HEK293 (cell line): ENCODE measurements at regions not wholly inside any gene's neighbourhood (a gene's known extent, or its start where the extent isn't known, plus 50 kb on each side); places are given as distances from the start of the nearest gene placed in this dataset.

ENCODE experiments used
- CTCF ChIA-PET: fragments of 350-600 bp; formaldehyde crosslinking; extraction: SDS; loops from one replicate; lab custom pipeline; 2021; ENCODE audit warnings: antibody characterized with exemption; lab: Yijun Ruan, JAX
- POLR2A ChIA-PET: fragments of 300-600 bp; formaldehyde crosslinking; extraction: SDS; loops from one replicate; lab custom pipeline; 2020; ENCODE audit warnings: antibody characterized with exemption, inconsistent platforms; lab: Yijun Ruan, JAX
- H3K27ac ChIP-seq: fragments of 200-500 bp; sonication (Bioruptor generic); 2 replicates; pipeline ENCODE4 v1.5.1; 2014; ENCODE audit warnings: low read depth, low read length, control low read depth, inconsistent platforms; ENCODE audit errors: extremely low read depth
- H3K36me3 ChIP-seq, 2 experiments: fragments of 200-500 bp in 1 of 2; sonication (Bioruptor generic) in 1 of 2; 1 replicate in 1 of 2; 2 replicates in 1 of 2; pipeline ENCODE4 v1.5.1; 2014 to 2017; ENCODE audit warnings: inconsistent platforms in 2 of 2, low read length in 2 of 2; ENCODE audit not compliant: control insufficient read depth in 2 of 2, insufficient read depth in 1 of 2
- H3K4me1 ChIP-seq: fragments of 200-500 bp; sonication (Bioruptor generic); 2 replicates; pipeline ENCODE4 v1.5.1; 2014; ENCODE audit warnings: mild to moderate bottlenecking, low read length, inconsistent platforms; ENCODE audit not compliant: control insufficient read depth, insufficient read depth
- H3K4me3 ChIP-seq: 2 replicates; pipeline ENCODE4 v1.5.1; 2011; ENCODE audit warnings: low read depth, mild to moderate bottlenecking, control low read depth, low read length, moderate library complexity
- H3K9me3 ChIP-seq: fragments of 200-500 bp; sonication (Bioruptor generic); 2 replicates; pipeline ENCODE4 v1.5.1; 2014; ENCODE audit warnings: low read depth, low read length, inconsistent platforms; ENCODE audit not compliant: control insufficient read depth, insufficient read depth
- GLI4 ChIP-seq: fragments of 450-650 bp; formaldehyde crosslinking; IDR thresholded peaks from 2 replicates; pipeline ENCODE4 v1.5.1; 2016; ENCODE audit warnings: missing biosample characterization, missing genetic modification characterization
- IKZF3 ChIP-seq: fragments of 450-650 bp; IDR thresholded peaks from 2 replicates; pipeline ENCODE4 v1.5.0; 2018; ENCODE audit warnings: missing biosample characterization, mild to moderate bottlenecking, missing genetic modification characterization, moderate library complexity
- KLF8 ChIP-seq: fragments of 450-650 bp; formaldehyde crosslinking; IDR thresholded peaks from 2 replicates; pipeline ENCODE4 v1.5.1; 2016; ENCODE audit warnings: missing biosample characterization, missing genetic modification characterization
- KLF9 ChIP-seq: fragments of 450-650 bp; formaldehyde crosslinking; IDR thresholded peaks from 2 replicates; pipeline ENCODE4 v1.5.1; 2016; ENCODE audit warnings: missing biosample characterization, missing genetic modification characterization, low read depth
- OVOL3 ChIP-seq: fragments of 450-650 bp; formaldehyde crosslinking; IDR thresholded peaks from 2 replicates; pipeline ENCODE4 v1.5.1; 2016; ENCODE audit warnings: missing biosample characterization, missing genetic modification characterization
- SP3 ChIP-seq: fragments of 450-650 bp; formaldehyde crosslinking; IDR thresholded peaks from 2 replicates; pipeline ENCODE4 v1.5.1; 2016; ENCODE audit warnings: missing biosample characterization, missing genetic modification characterization
- YY1 ChIP-seq: fragments of 450-650 bp; formaldehyde crosslinking; IDR thresholded peaks from 2 replicates; pipeline ENCODE4 v1.5.1; 2018; ENCODE audit warnings: missing biosample characterization, missing genetic modification characterization
- ZFP37 ChIP-seq: fragments of 450-650 bp; formaldehyde crosslinking; IDR thresholded peaks from 2 replicates; pipeline ENCODE4 v1.5.1; 2016; ENCODE audit warnings: missing biosample characterization, missing genetic modification characterization
- ZNF138 ChIP-seq: fragments of 450-650 bp; formaldehyde crosslinking; IDR thresholded peaks from 2 replicates; pipeline ENCODE4 v1.5.1; 2016; ENCODE audit warnings: missing biosample characterization, missing genetic modification characterization, borderline replicate concordance
- ZNF202 ChIP-seq: fragments of 450-650 bp; formaldehyde crosslinking; IDR thresholded peaks from 2 replicates; pipeline ENCODE4 v1.5.1; 2016; ENCODE audit warnings: missing biosample characterization, missing genetic modification characterization, borderline replicate concordance
- ZNF239 ChIP-seq: fragments of 450-650 bp; formaldehyde crosslinking; IDR thresholded peaks from 2 replicates; pipeline ENCODE4 v1.5.1; 2016; ENCODE audit warnings: missing biosample characterization, missing genetic modification characterization
- ZNF266 ChIP-seq: fragments of 450-650 bp; formaldehyde crosslinking; IDR thresholded peaks from 2 replicates; pipeline ENCODE4 v1.5.1; 2016; ENCODE audit warnings: missing biosample characterization, missing genetic modification characterization, low read depth
- ZNF335 ChIP-seq: fragments of 450-650 bp; formaldehyde crosslinking; conservative IDR thresholded peaks from 2 replicates; pipeline ENCODE4 v1.5.1; 2016; ENCODE audit warnings: missing biosample characterization, missing genetic modification characterization
- ZNF48 ChIP-seq: fragments of 450-650 bp; formaldehyde crosslinking; IDR thresholded peaks from 2 replicates; pipeline ENCODE4 v1.5.1; 2016; ENCODE audit warnings: missing biosample characterization, missing genetic modification characterization
- ZNF514 ChIP-seq: fragments of 450-650 bp; formaldehyde crosslinking; IDR thresholded peaks from 2 replicates; pipeline ENCODE4 v1.5.1; 2016; ENCODE audit warnings: missing biosample characterization, missing genetic modification characterization
- ZNF600 ChIP-seq: fragments of 450-650 bp; formaldehyde crosslinking; IDR thresholded peaks from 2 replicates; pipeline ENCODE4 v1.5.1; 2016; ENCODE audit warnings: missing biosample characterization, missing genetic modification characterization
- ZNF610 ChIP-seq: fragments of 450-650 bp; formaldehyde crosslinking; IDR thresholded peaks from 2 replicates; pipeline ENCODE4 v1.5.1; 2016; ENCODE audit warnings: missing biosample characterization, missing genetic modification characterization, borderline replicate concordance
- ZNF626 ChIP-seq: fragments of 450-650 bp; sonication (Bioruptor Pico); formaldehyde crosslinking; IDR thresholded peaks from 2 replicates; pipeline ENCODE4 v1.5.1; 2018; ENCODE audit warnings: missing biosample characterization, missing genetic modification characterization, inconsistent platforms
- ZNF664 ChIP-seq: fragments of 450-650 bp; formaldehyde crosslinking; IDR thresholded peaks from 2 replicates; pipeline ENCODE4 v1.5.1; 2016; ENCODE audit warnings: missing biosample characterization, missing genetic modification characterization
- TF ChIP-seq, protein P1 (sequence below): fragments of 450-650 bp; formaldehyde crosslinking; IDR thresholded peaks from 2 replicates; pipeline ENCODE4 v1.5.1; 2016; ENCODE audit warnings: missing biosample characterization, missing genetic modification characterization, low read depth
- TF ChIP-seq, protein P2 (sequence below): fragments of 450-650 bp; formaldehyde crosslinking; IDR thresholded peaks from 2 replicates; pipeline ENCODE4 v1.5.1; 2016; ENCODE audit warnings: missing biosample characterization, missing genetic modification characterization, borderline replicate concordance
- TF ChIP-seq, protein P3 (sequence below): fragments of 450-650 bp; formaldehyde crosslinking; IDR thresholded peaks from 2 replicates; pipeline ENCODE4 v1.5.1; 2016; ENCODE audit warnings: missing biosample characterization, missing genetic modification characterization
- TF ChIP-seq, protein P4 (sequence below): fragments of 450-650 bp; IDR thresholded peaks from 2 replicates; pipeline ENCODE4 v1.5.1; 2018; ENCODE audit warnings: missing biosample characterization, mild to moderate bottlenecking, missing genetic modification characterization

DNA sequence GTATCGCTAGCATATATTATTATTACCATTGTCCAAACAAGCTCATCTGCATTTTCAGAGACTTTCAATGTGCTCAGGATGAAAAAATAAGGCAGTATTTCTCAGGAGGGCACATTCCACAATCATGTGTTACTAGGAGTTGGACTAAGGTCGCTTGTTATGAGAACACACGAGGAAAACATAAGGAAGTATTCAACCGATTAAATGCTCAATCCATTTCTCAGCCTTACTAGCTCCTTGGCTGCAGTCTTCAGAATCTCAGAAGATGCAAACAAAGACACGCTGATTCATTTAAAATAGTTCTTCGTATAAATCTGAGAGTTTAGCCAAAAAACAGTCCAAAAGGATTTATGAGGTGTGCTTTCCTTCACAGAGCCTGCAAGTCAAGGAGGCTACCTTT is 82.0 kb upstream of the JAK1 start:
- POLR2A ChIA-PET, result no interaction called here
- Histone ChIP-seq H3K36me3 (no peaks in the 10 kb centered on the region; a peak in 1 of 3 replicates), H3K4me1 (no peaks in the 10 kb centered on the region), H3K4me3 (no peak overlapping the region), H3K9me3 (no peaks in the 10 kb centered on the region), H3K27ac (no peak overlapping the region)
- CTCF ChIA-PET, result interaction anchor here (0.6 kb wide), 1 partner anchor 304 kb away, joined by 4 read pairs; no protein-coding TSS in a partner anchor
- no peak for TF ChIP-seq ZNF202 (tag by site-specific recombination)
- TF ChIP-seq ZNF664 (tag by site-specific recombination), result no peak
- TF ChIP-seq, protein P1, sequence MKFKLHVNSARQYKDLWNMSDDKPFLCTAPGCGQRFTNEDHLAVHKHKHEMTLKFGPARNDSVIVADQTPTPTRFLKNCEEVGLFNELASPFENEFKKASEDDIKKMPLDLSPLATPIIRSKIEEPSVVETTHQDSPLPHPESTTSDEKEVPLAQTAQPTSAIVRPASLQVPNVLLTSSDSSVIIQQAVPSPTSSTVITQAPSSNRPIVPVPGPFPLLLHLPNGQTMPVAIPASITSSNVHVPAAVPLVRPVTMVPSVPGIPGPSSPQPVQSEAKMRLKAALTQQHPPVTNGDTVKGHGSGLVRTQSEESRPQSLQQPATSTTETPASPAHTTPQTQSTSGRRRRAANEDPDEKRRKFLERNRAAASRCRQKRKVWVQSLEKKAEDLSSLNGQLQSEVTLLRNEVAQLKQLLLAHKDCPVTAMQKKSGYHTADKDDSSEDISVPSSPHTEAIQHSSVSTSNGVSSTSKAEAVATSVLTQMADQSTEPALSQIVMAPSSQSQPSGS (tag by site-specific recombination), result no peak
- TF ChIP-seq ZNF626 (tag by site-specific recombination), result no peak
- no peak for TF ChIP-seq IKZF3 (tag by site-specific recombination)
- TF ChIP-seq ZNF600, result no peak
- no peak for TF ChIP-seq ZFP37 (tag by site-specific recombination)
- TF ChIP-seq KLF9 (tag by site-specific recombination), result no peak
- TF ChIP-seq GLI4 (tag by site-specific recombination), result no peak
- no peak for TF ChIP-seq ZNF514 (tag by site-specific recombination)

DNA sequence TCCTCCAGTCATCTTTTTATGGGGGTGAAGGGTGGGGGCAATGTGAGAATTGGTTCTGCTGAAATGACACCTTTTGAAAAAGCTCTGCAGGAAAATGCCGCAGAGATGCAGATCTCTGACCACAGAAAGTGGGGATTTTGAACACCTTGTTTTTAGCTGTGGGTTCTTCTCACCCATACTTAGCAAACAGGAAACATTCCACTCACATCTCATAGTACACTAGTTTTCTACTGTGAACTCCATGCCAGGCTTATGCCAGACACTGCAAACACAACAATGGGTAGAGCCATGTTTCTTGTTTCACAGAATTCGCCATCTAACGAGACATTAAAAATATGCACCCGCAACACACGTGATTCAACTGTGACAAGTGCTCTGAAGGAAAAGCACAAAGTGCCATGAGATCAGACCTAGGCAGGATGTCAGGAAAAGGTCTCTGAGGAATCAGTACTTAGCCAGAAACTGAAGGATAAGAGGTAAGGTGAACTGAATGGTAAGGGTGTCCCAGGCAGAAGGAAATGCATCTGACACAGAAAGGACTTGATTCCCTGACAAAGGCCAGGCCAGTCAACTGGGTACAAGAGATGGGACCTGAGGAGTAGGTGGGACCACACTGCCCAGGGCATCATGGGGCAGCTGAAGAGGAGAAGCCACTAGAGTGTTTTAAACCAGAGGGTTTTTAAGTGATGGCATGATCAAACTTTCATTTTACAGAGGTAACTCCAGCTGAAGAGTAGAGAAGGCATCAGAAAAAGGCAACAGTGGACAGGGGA is 83.8 kb upstream of the JAK1 start:
- Histone ChIP-seq H3K4me1 (no peaks in the 10 kb centered on the region), H3K9me3 (no peaks in the 10 kb centered on the region), H3K36me3 (peaks cover 0 to 2% of the 10 kb centered on the region in 2 experiments; a peak in 2 of 3 replicates), H3K27ac (no peak overlapping the region), H3K4me3 (no peak overlapping the region)
- CTCF ChIA-PET, result interaction anchor here (0.7 kb wide), 1 partner anchor 126 kb away, joined by 6 read pairs; no protein-coding TSS in a partner anchor
- POLR2A ChIA-PET, result interaction anchor here (0.6 kb wide), 1 partner anchor 14 kb away, joined by 4 read pairs; no protein-coding TSS in a partner anchor
- TF ChIP-seq, protein P2, sequence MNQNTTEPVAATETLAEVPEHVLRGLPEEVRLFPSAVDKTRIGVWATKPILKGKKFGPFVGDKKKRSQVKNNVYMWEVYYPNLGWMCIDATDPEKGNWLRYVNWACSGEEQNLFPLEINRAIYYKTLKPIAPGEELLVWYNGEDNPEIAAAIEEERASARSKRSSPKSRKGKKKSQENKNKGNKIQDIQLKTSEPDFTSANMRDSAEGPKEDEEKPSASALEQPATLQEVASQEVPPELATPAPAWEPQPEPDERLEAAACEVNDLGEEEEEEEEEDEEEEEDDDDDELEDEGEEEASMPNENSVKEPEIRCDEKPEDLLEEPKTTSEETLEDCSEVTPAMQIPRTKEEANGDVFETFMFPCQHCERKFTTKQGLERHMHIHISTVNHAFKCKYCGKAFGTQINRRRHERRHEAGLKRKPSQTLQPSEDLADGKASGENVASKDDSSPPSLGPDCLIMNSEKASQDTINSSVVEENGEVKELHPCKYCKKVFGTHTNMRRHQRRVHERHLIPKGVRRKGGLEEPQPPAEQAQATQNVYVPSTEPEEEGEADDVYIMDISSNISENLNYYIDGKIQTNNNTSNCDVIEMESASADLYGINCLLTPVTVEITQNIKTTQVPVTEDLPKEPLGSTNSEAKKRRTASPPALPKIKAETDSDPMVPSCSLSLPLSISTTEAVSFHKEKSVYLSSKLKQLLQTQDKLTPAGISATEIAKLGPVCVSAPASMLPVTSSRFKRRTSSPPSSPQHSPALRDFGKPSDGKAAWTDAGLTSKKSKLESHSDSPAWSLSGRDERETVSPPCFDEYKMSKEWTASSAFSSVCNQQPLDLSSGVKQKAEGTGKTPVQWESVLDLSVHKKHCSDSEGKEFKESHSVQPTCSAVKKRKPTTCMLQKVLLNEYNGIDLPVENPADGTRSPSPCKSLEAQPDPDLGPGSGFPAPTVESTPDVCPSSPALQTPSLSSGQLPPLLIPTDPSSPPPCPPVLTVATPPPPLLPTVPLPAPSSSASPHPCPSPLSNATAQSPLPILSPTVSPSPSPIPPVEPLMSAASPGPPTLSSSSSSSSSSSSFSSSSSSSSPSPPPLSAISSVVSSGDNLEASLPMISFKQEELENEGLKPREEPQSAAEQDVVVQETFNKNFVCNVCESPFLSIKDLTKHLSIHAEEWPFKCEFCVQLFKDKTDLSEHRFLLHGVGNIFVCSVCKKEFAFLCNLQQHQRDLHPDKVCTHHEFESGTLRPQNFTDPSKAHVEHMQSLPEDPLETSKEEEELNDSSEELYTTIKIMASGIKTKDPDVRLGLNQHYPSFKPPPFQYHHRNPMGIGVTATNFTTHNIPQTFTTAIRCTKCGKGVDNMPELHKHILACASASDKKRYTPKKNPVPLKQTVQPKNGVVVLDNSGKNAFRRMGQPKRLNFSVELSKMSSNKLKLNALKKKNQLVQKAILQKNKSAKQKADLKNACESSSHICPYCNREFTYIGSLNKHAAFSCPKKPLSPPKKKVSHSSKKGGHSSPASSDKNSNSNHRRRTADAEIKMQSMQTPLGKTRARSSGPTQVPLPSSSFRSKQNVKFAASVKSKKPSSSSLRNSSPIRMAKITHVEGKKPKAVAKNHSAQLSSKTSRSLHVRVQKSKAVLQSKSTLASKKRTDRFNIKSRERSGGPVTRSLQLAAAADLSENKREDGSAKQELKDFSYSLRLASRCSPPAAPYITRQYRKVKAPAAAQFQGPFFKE, result no peak
- no peak for TF ChIP-seq ZNF239
- TF ChIP-seq OVOL3, result no peak
- TF ChIP-seq, protein P3, sequence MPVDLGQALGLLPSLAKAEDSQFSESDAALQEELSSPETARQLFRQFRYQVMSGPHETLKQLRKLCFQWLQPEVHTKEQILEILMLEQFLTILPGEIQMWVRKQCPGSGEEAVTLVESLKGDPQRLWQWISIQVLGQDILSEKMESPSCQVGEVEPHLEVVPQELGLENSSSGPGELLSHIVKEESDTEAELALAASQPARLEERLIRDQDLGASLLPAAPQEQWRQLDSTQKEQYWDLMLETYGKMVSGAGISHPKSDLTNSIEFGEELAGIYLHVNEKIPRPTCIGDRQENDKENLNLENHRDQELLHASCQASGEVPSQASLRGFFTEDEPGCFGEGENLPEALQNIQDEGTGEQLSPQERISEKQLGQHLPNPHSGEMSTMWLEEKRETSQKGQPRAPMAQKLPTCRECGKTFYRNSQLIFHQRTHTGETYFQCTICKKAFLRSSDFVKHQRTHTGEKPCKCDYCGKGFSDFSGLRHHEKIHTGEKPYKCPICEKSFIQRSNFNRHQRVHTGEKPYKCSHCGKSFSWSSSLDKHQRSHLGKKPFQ (tag by site-specific recombination), result no peak
- TF ChIP-seq, protein P4, sequence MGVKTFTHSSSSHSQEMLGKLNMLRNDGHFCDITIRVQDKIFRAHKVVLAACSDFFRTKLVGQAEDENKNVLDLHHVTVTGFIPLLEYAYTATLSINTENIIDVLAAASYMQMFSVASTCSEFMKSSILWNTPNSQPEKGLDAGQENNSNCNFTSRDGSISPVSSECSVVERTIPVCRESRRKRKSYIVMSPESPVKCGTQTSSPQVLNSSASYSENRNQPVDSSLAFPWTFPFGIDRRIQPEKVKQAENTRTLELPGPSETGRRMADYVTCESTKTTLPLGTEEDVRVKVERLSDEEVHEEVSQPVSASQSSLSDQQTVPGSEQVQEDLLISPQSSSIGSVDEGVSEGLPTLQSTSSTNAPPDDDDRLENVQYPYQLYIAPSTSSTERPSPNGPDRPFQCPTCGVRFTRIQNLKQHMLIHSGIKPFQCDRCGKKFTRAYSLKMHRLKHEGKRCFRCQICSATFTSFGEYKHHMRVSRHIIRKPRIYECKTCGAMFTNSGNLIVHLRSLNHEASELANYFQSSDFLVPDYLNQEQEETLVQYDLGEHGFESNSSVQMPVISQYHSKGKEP (tag by site-specific recombination), result no peak
- TF ChIP-seq ZNF138 (tag by site-specific recombination), result no peak
- TF ChIP-seq ZNF266 (tag by site-specific recombination), result no peak
- no peak for TF ChIP-seq ZNF335 (tag by site-specific recombination)
- TF ChIP-seq SP3 (tag by site-specific recombination), result no peak
- TF ChIP-seq ZNF610 (tag by site-specific recombination), result no peak
- TF ChIP-seq KLF8, result no peak
- TF ChIP-seq ZNF48 (tag by site-specific recombination), result no peak
- TF ChIP-seq YY1, result no peak
